NCI-H774 (cell line): ENCODE measurements at regions not wholly inside any gene's neighbourhood (a gene's known extent, or its start where the extent isn't known, plus 50 kb on each side); places are given as distances from the start of the nearest gene placed in this dataset.
"Not testable (repeated sequence)": the region's sequence is repeated elsewhere in the genome, so short reads cannot be mapped to it uniquely, and the experiment has no call there.

Experiments
- DNase-seq: peaks from one replicate; lab custom pipeline; 2025; lab: John Stamatoyannopoulos, UW

- no peak for DNase-seq
Measured at GRCh38 chr16:80121522-80121909, 419.3 kb upstream of the DYNLRB2 start.

- DNase-seq = no peak
Measured at GRCh38 chr16:80120899-80121521, 419.8 kb upstream of the DYNLRB2 start.

GRCh38 chr16:80117556-80118130, 423.1 kb upstream of the DYNLRB2 start:
- no peak for DNase-seq

- no peak for DNase-seq
Measured at GRCh38 chr16:80116711-80117110, 424.1 kb upstream of the DYNLRB2 start.

- DNase-seq = no peak
Measured at GRCh38 chr16:80114699-80115098, 426.1 kb upstream of the DYNLRB2 start.

GRCh38 chr16:80113873-80114574, 426.8 kb upstream of the DYNLRB2 start:
- no peak for DNase-seq

GRCh38 chr16:80109581-80109980, 431.2 kb upstream of the DYNLRB2 start:
- DNase-seq = no peak

GRCh38 chr16:80107900-80108299, 432.9 kb upstream of the DYNLRB2 start:
- DNase-seq = no peak

GRCh38 chr16:80105751-80106150, 435.0 kb upstream of the DYNLRB2 start:
- no peak for DNase-seq

- DNase-seq = no peak
Measured at GRCh38 chr16:80105160-80105559, 435.6 kb upstream of the DYNLRB2 start.

GRCh38 chr16:80104401-80104800, 436.4 kb upstream of the DYNLRB2 start:
- no peak for DNase-seq

- no peak for DNase-seq
Measured at GRCh38 chr16:80103463-80103862, 437.3 kb upstream of the DYNLRB2 start.

GRCh38 chr16:80100846-80101451, 439.8 kb upstream of the DYNLRB2 start:
- no peak for DNase-seq

- no peak for DNase-seq
Measured at GRCh38 chr16:80100186-80100585, 440.6 kb upstream of the DYNLRB2 start.

- DNase-seq = no peak
Measured at GRCh38 chr16:80097098-80097497, 443.7 kb upstream of the DYNLRB2 start.

- DNase-seq = no peak
Measured at GRCh38 chr16:80092681-80093080, 448.1 kb upstream of the DYNLRB2 start.

GRCh38 chr16:80091453-80091852, 449.3 kb upstream of the DYNLRB2 start:
- not testable (repeated sequence) for DNase-seq

- no peak for DNase-seq
Measured at GRCh38 chr16:80085606-80086005, 455.2 kb upstream of the DYNLRB2 start.

- no peak for DNase-seq
Measured at GRCh38 chr16:80084614-80085013, 456.2 kb upstream of the DYNLRB2 start.

- no peak for DNase-seq
Measured at GRCh38 chr16:80084163-80084562, 456.6 kb upstream of the DYNLRB2 start.

GRCh38 chr16:80082906-80083305, 457.9 kb upstream of the DYNLRB2 start:
- DNase-seq = no peak

GRCh38 chr16:80081846-80082245, 458.9 kb upstream of the DYNLRB2 start:
- no peak for DNase-seq

GRCh38 chr16:80080287-80080851, 460.4 kb upstream of the DYNLRB2 start:
- DNase-seq = no peak
